SU-DHL-6 (cell line): ENCODE measurements at regions not wholly inside any gene's neighbourhood (a gene's known extent, or its start where the extent isn't known, plus 50 kb on each side); places are given as distances from the start of the nearest gene placed in this dataset.

Experiments
- CTCF ChIP-seq: fragments of 200-600 bp; sonication (generic); IDR thresholded peaks from one replicate; pipeline ENCODE4 v1.5.1; 2017; ENCODE audit warnings: antibody characterized with exemption, mild to moderate bottlenecking, low read length, moderate library complexity; ENCODE audit not compliant: insufficient read depth, poor library complexity, severe bottlenecking
- EZH2phosphoT487 ChIP-seq: fragments of 200-600 bp; sonication (generic), shearing (Covaris generic); conservative IDR thresholded peaks from 2 replicates; pipeline ENCODE4 v1.6.1; 2018; ENCODE audit warnings: mild to moderate bottlenecking, antibody characterized with exemption, low read length, moderate library complexity, mixed read lengths

- TF ChIP-seq EZH2phosphoT487 (no peak), CTCF (no peak)
Measured at GRCh38 chr20:20887593-20888265, 175.3 kb upstream of the RALGAPA2 start.
